Transverse colon (tissue), 4 donors: ENCODE measurements at regions not wholly inside any gene's neighbourhood (a gene's known extent, or its start where the extent isn't known, plus 50 kb on each side); places are given as distances from the start of the nearest gene placed in this dataset.

Experiments used
- DNase-seq: peaks from one replicate; pipeline ENCODE4 v3.0.0-alpha.2; 2019
- H3K27ac ChIP-seq, 4 donors: fragments of 200-600 bp; sonication (generic); 2 replicates each; pipeline ENCODE4 v1.5.1; 2016 to 2018; ENCODE audit warnings: inconsistent platforms in 4 of 4
- H3K27me3 ChIP-seq: fragments of 200-600 bp; sonication (generic); 2 replicates; pipeline ENCODE4 v1.5.1; 2017; ENCODE audit warnings: inconsistent platforms
- H3K36me3 ChIP-seq, 4 donors: fragments of 200-600 bp; sonication (generic); 2 replicates each; pipeline ENCODE4 v1.5.1; 2017 to 2019; ENCODE audit warnings: inconsistent platforms in 4 of 4
- H3K4me1 ChIP-seq, 4 donors: fragments of 200-600 bp; sonication (generic); 2 replicates each; pipeline ENCODE4 v1.5.1; 2017 to 2020; ENCODE audit warnings: inconsistent platforms in 4 of 4
- H3K4me3 ChIP-seq, 4 donors: fragments of 200-600 bp; sonication (generic); 1 replicate in 1 of 4; 2 replicates in 3 of 4; pipeline versions ENCODE4 v1.5.1 to v1.6.1; 2017 to 2019; ENCODE audit warnings: inconsistent platforms in 4 of 4
- H3K9me3 ChIP-seq, 2 donors: fragments of 200-600 bp; sonication (generic); 2 replicates each; pipeline ENCODE4 v1.5.1; 2017 to 2019; ENCODE audit warnings: inconsistent platforms in 2 of 2
- CTCF ChIP-seq, 5 experiments: fragments of 200-600 bp in 3 of 5; fragments of 450-650 bp in 2 of 5; sonication (generic) in 3 of 5; IDR thresholded peaks; 1 replicate in 2 of 5; 2 replicates in 3 of 5; pipeline ENCODE4 v1.5.1; 2016 to 2017; ENCODE audit warnings: antibody characterized with exemption in 5 of 5, inconsistent platforms in 3 of 5, mild to moderate bottlenecking in 2 of 5, moderate library complexity in 1 of 5
- EP300 ChIP-seq: sonication (generic); formaldehyde crosslinking; IDR thresholded peaks from one replicate; pipeline ENCODE4 v1.6.1; 2017; ENCODE audit warnings: antibody characterized with exemption, low read depth
- POLR2A ChIP-seq: fragments of 450-650 bp; IDR thresholded peaks from one replicate; pipeline ENCODE4 v1.6.1; 2016; ENCODE audit warnings: antibody characterized with exemption, mild to moderate bottlenecking, moderate library complexity
- POLR2AphosphoS5 ChIP-seq, 3 donors: sonication (generic); formaldehyde crosslinking; IDR thresholded peaks; one replicate each; pipeline ENCODE4 v1.6.1; 2016; ENCODE audit warnings: antibody characterized with exemption in 3 of 3
- WGBS, 2 donors: methylation state at CpG; one replicate each; pipeline ENCODE4 v1.1.5; 2018; ENCODE audit warnings: low coverage in 1 of 2; 5-methylcytosine and 5-hydroxymethylcytosine counted together
- in situ Hi-C, 4 donors: fragments of 200-750 bp; cut with MboI; loops; one replicate each; pipeline versions ENCODE4 v1.15.0 to v1.15.1; 2017; ENCODE audit warnings: low sequenced_read_pairs in 3 of 4, low pct_ligation_motif_present in 1 of 4, low pct_unique_long_range_greater_than_20kb in 1 of 4
- intact Hi-C: fragments of 100-400 bp; cut with DNase I; formaldehyde crosslinking; loops from one replicate; pipeline ENCODE4 v1.15.1; 2023; ENCODE audit warnings: low total_unique reads

DNA sequence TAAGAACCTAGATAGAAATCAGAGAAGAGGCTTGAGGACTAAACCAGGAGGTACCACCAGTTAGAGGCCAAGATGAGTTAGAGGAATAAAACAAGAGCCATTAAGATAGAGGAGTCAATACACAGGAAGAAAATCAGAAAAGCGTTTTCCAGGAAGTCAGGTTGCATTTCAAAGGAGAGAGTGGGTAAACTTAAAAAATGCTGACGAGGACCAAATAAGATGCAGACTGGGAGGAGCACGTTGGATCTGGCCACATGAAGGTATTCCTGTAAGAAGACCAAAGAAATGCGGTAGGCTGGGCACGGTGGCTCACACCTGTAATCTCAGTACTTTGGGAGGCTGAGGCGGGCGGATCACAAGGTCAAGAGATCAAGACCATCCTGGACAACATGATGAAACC is 533.1 kb upstream of the TENM3 start:
- no peaks in the 10 kb centered on the region for H3K27me3 ChIP-seq
- TF ChIP-seq CTCF (IDR thresholded peaks at IDR 0.05), result no peak
- no peak for TF ChIP-seq EP300
- no peak for TF ChIP-seq POLR2A
- no peak for TF ChIP-seq POLR2AphosphoS5 (IDR thresholded peaks at IDR 0.05)
- 77 to 86% methylated on average over 5 to 7 of the region's 7 CpGs for WGBS, 2 donors
- intact Hi-C loops (no loop called here), in situ Hi-C loops (no loop called here)
- no peak overlapping the region for H3K4me3 ChIP-seq
- H3K36me3 ChIP-seq, result no peaks in the 10 kb centered on the region
- DNase-seq, result no peak
- H3K27ac ChIP-seq, result no peak overlapping the region
- H3K9me3 ChIP-seq, result no peaks in the 10 kb centered on the region
- H3K4me1 ChIP-seq, result no peaks in the 10 kb centered on the region

DNA sequence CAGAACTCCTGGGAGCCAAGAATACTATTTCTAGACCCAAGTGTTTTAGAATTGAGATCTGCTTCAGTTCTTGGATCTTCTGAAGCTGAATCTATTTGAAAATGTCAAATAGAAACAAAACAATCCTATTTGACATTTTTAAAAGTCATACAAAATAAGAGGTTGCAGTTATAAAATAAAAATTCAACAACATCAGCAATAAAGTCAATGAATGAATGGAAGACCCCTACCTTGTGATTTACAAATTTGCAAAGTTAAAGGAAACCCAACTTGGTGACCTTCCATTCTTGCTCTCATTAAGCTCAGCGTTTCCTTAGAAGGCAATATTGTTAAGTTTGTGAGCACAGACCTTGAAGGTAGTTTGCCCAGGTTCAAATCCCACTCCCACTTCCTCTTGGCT is 531.8 kb upstream of the TENM3 start:
- in situ Hi-C loops (no loop called here), intact Hi-C loops (no loop called here)
- TF ChIP-seq EP300, result no peak
- TF ChIP-seq CTCF (IDR thresholded peaks at IDR 0.05), result no peak
- no peak for TF ChIP-seq POLR2A
- no peak for TF ChIP-seq POLR2AphosphoS5 (IDR thresholded peaks at IDR 0.05)
- Histone ChIP-seq H3K27ac (no peak overlapping the region), H3K4me3 (no peak overlapping the region), H3K4me1 (no peaks in the 10 kb centered on the region), H3K9me3 (no peaks in the 10 kb centered on the region), H3K36me3 (no peaks in the 10 kb centered on the region), H3K27me3 (no peaks in the 10 kb centered on the region)
- no peak for DNase-seq
- 48 to 73% methylated on average over 1 of the region's 1 CpG for WGBS, 2 donors

- Histone ChIP-seq H3K27me3 (no peaks in the 10 kb centered on the region), H3K36me3 (no peaks in the 10 kb centered on the region), H3K4me1 (no peaks in the 10 kb centered on the region), H3K27ac (no peak overlapping the region), H3K9me3 (no peaks in the 10 kb centered on the region), H3K4me3 (no peak overlapping the region)
- WGBS, 2 donors, result 47 to 56% methylated on average over 3 to 5 of the region's 5 CpGs
- in situ Hi-C loops, result no loop called here
- TF ChIP-seq CTCF (IDR thresholded peaks at IDR 0.05), result no peak
- TF ChIP-seq EP300, result no peak
- TF ChIP-seq POLR2AphosphoS5 (IDR thresholded peaks at IDR 0.05), result no peak
- TF ChIP-seq POLR2A, result no peak
- intact Hi-C loops, result no loop called here
- DNase-seq, result no peak
Measured at GRCh38 chr4:181728305-181728966, 514.8 kb upstream of the TENM3 start.

GRCh38 chr4:181731900-181732299 is 511.3 kb upstream of the TENM3 start:
- in situ Hi-C loops, result no loop called here
- no peaks in the 10 kb centered on the region for H3K9me3 ChIP-seq

More at GRCh38 chr4:181731900-181732299, 511.3 kb upstream of the TENM3 start:
- intact Hi-C loops, result no loop called here
- no peak for DNase-seq
- no peaks in the 10 kb centered on the region for H3K27me3 ChIP-seq
- TF ChIP-seq POLR2AphosphoS5 (IDR thresholded peaks at IDR 0.05), result no peak
- TF ChIP-seq EP300, result no peak
- no peak for TF ChIP-seq POLR2A
- TF ChIP-seq CTCF (IDR thresholded peaks at IDR 0.05), result no peak
- no peaks in the 10 kb centered on the region for H3K36me3 ChIP-seq
- H3K4me3 ChIP-seq, result no peak overlapping the region
- 74 to 86% methylated on average over 1 of the region's 1 CpG for WGBS, 2 donors
- H3K27ac ChIP-seq, result no peak overlapping the region
- no peaks in the 10 kb centered on the region for H3K4me1 ChIP-seq
